ENCODE measurements at regions not wholly inside any gene's neighbourhood (a gene's known extent, or its start where the extent isn't known, plus 50 kb on each side); places are given as distances from the start of the nearest gene placed in this dataset.

DNA sequence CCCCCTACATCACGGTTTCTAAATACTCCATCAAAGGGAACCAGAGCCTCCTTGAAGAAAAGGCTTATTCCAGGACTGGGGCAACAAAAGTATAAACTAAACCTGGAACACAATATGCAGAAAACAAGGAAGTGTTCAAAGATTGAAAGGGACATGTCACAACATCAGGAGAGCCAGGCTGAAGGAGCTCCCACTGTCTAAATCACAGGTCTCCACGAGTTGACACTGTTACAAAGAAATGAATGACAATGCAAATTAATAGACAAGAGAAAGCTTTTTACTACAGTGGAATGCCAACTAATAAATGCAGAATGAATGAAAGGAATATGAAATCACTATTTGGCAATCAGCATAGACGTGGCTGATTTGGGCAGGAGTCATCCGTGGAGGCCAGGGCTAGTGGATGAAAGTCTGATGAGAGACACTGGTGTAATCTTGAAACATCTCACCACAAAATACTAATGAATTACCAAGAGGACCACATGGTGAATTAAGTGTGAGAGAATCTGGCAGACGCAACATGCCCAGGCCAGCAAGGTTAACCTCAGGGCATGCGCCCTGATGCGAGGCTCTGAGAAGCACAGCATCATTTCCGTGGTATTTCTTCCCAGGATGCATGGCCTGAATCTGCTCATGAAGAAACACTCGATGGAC, 123.8 kb upstream of the TJP1 start:
- no peaks in the 10 kb centered on the region for H3K9me3 Mint-ChIP-seq (ENCODE audit: low read depth, unreplicated experiment)
- intact Hi-C loops (cut with micrococcal nuclease; ENCODE audit: unreplicated experiment): no loop called here
- no peak overlapping the region for H3K27ac Mint-ChIP-seq (ENCODE audit: unreplicated experiment)
- TF ChIP-seq, protein P1, sequence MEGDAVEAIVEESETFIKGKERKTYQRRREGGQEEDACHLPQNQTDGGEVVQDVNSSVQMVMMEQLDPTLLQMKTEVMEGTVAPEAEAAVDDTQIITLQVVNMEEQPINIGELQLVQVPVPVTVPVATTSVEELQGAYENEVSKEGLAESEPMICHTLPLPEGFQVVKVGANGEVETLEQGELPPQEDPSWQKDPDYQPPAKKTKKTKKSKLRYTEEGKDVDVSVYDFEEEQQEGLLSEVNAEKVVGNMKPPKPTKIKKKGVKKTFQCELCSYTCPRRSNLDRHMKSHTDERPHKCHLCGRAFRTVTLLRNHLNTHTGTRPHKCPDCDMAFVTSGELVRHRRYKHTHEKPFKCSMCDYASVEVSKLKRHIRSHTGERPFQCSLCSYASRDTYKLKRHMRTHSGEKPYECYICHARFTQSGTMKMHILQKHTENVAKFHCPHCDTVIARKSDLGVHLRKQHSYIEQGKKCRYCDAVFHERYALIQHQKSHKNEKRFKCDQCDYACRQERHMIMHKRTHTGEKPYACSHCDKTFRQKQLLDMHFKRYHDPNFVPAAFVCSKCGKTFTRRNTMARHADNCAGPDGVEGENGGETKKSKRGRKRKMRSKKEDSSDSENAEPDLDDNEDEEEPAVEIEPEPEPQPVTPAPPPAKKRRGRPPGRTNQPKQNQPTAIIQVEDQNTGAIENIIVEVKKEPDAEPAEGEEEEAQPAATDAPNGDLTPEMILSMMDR (IDR thresholded peaks at IDR 0.05; ENCODE audit: unreplicated experiment): no peak
- no peaks in the 10 kb centered on the region for H3K36me3 Mint-ChIP-seq (ENCODE audit: insufficient read depth, unreplicated experiment)
- BruUV-seq (replicated peaks): no TSS peak
- no peak for DNase-seq
- H3K4me3 Mint-ChIP-seq (ENCODE audit: low read depth, unreplicated experiment): no peak overlapping the region
- no peaks in the 10 kb centered on the region for H3K27me3 Mint-ChIP-seq (ENCODE audit: unreplicated experiment)
- H3K4me1 Mint-ChIP-seq (ENCODE audit: low read depth, unreplicated experiment): no peaks in the 10 kb centered on the region
- CTCF ChIA-PET: no interaction called here

DNA sequence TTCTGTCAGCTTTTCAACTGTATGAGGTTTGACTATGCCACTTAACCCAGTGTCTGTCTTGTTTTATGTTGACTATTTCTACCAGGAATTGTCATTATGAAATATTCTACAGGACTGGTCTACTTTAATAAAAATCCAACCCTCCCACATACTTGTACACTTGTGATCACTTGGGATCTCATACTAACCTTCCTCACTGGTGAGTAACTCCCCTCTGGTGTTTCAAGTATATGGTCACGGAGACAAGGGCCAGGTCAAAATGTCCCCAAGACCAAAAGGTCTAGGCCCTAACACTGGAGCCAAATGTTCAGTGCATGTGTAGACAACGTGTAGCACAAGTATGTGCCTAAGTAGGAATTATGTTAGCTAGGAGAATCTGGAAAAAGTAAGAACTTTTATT, 122.7 kb upstream of the TJP1 start:
- CTCF ChIA-PET: no interaction called here
- BruUV-seq (replicated peaks): no TSS peak
- H3K9me3 Mint-ChIP-seq (ENCODE audit: low read depth, unreplicated experiment): no peaks in the 10 kb centered on the region
- H3K27me3 Mint-ChIP-seq (ENCODE audit: unreplicated experiment): no peaks in the 10 kb centered on the region
- no peaks in the 10 kb centered on the region for H3K4me1 Mint-ChIP-seq (ENCODE audit: low read depth, unreplicated experiment)
- TF ChIP-seq, protein P1 (IDR thresholded peaks at IDR 0.05; ENCODE audit: unreplicated experiment): no peak
- intact Hi-C loops (cut with micrococcal nuclease; ENCODE audit: unreplicated experiment): no loop called here
- no peak overlapping the region for H3K27ac Mint-ChIP-seq (ENCODE audit: unreplicated experiment)
- DNase-seq: no peak
- no peak overlapping the region for H3K4me3 Mint-ChIP-seq (ENCODE audit: low read depth, unreplicated experiment)
- H3K36me3 Mint-ChIP-seq (ENCODE audit: insufficient read depth, unreplicated experiment): no peaks in the 10 kb centered on the region

DNA sequence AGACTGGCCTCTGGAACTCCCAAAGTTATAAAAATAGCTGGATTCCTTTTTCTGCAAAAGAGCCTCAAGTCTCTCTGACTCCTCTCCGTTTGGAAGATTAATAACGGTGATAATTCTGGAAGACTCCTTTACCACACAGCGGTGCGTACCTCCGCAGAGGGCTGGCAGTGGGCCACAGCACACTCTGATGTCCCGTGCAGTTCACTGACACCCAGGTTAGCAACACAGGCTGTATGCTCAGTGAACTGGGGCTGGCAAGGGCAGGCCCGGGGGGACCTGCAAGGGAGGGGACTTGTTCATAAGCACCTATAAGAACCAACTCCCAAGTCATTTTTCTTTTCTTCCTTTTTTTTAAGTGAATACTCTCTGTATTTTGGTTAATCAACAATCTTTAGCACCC, 120.3 kb upstream of the TJP1 start:
- Mint-ChIP-seq H3K9me3 (ENCODE audit: low read depth, unreplicated experiment) (no peaks in the 10 kb centered on the region), H3K27ac (ENCODE audit: unreplicated experiment) (no peak overlapping the region), H3K27me3 (ENCODE audit: unreplicated experiment) (no peaks in the 10 kb centered on the region), H3K4me3 (ENCODE audit: low read depth, unreplicated experiment) (no peak overlapping the region), H3K36me3 (ENCODE audit: insufficient read depth, unreplicated experiment) (no peaks in the 10 kb centered on the region), H3K4me1 (ENCODE audit: low read depth, unreplicated experiment) (no peaks in the 10 kb centered on the region)
- TF ChIP-seq, protein P1 (IDR thresholded peaks at IDR 0.05; ENCODE audit: unreplicated experiment): no peak
- DNase-seq: no peak
- BruUV-seq (replicated peaks): no TSS peak
- intact Hi-C loops (cut with micrococcal nuclease; ENCODE audit: unreplicated experiment): no loop called here
- CTCF ChIA-PET: no interaction called here

DNA sequence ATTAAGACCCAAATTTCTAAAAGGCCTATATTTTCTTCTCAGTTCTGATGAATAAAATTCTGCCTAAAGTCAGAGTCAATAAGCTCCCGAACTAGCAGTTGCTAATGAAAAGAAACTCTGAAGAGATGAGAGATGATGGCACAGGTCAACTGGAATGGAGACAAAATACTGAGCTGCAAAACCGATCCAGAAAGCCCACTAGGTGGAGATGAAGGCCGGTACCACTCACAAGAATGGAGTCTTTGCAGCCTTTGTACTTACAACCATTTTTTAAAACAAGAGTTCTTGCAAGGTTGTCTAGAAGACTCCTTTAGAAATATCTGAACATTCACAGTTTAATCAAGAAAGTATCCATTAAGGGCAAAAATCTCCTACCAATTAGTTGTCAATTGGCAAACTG, 119.9 kb upstream of the TJP1 start:
- intact Hi-C loops (cut with micrococcal nuclease; ENCODE audit: unreplicated experiment): no loop called here
- H3K36me3 Mint-ChIP-seq (ENCODE audit: insufficient read depth, unreplicated experiment): no peaks in the 10 kb centered on the region

More for the DNA sequence above, 119.9 kb upstream of the TJP1 start:
- no peaks in the 10 kb centered on the region for H3K9me3 Mint-ChIP-seq (ENCODE audit: low read depth, unreplicated experiment)
- H3K27me3 Mint-ChIP-seq (ENCODE audit: unreplicated experiment): no peaks in the 10 kb centered on the region
- CTCF ChIA-PET: interaction anchor here (0.6 kb wide), 1 partner anchor 133 kb away, joined by 3 read pairs; no protein-coding TSS in a partner anchor
- BruUV-seq (replicated peaks): no TSS peak
- no peak for DNase-seq
- H3K4me1 Mint-ChIP-seq (ENCODE audit: low read depth, unreplicated experiment): no peaks in the 10 kb centered on the region
- H3K4me3 Mint-ChIP-seq (ENCODE audit: low read depth, unreplicated experiment): no peak overlapping the region
- no peak overlapping the region for H3K27ac Mint-ChIP-seq (ENCODE audit: unreplicated experiment)
- TF ChIP-seq, protein P1 (IDR thresholded peaks at IDR 0.05; ENCODE audit: unreplicated experiment): no peak

Data from Calu3 (cell line).